GM19240 (cell line): ENCODE measurements at regions not wholly inside any gene's neighbourhood (a gene's known extent, or its start where the extent isn't known, plus 50 kb on each side); places are given as distances from the start of the nearest gene placed in this dataset.

Experiments
- DNase-seq: peaks from one replicate; pipeline ENCODE4 v3.0.0; 2011; ENCODE audit warnings: low spot score; ENCODE audit not compliant: insufficient read length

- no peak for DNase-seq
Measured at GRCh38 chr2:59032499-59032898, 791.4 kb upstream of the FANCL start.

- DNase-seq = no peak
Measured at GRCh38 chr2:59029058-59029457, 787.9 kb upstream of the FANCL start.

DNA sequence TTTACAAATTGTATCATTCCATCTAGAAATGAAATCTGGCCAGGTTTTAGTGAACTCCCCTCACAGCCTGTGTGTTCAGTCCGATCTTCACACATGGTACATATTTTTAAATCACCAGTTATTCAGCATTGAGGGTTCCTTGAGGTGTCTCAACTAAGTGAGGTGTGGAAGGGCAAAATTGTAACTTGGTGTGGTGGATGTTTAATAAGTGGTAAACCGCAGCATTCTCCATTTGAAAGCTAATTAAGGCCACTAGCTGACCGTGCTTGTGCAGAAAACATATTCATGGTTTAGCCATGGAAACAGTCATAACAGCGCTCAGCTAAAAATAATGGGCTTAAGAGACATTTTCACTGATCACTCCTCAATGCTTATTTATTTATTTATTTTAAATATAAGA, 786.2 kb upstream of the FANCL start:
- no peak for DNase-seq

- DNase-seq = no peak
Measured at GRCh38 chr2:59025157-59025757, 784.1 kb upstream of the FANCL start.

GRCh38 chr2:59021786-59022185, 780.7 kb upstream of the FANCL start:
- no peak for DNase-seq

DNA sequence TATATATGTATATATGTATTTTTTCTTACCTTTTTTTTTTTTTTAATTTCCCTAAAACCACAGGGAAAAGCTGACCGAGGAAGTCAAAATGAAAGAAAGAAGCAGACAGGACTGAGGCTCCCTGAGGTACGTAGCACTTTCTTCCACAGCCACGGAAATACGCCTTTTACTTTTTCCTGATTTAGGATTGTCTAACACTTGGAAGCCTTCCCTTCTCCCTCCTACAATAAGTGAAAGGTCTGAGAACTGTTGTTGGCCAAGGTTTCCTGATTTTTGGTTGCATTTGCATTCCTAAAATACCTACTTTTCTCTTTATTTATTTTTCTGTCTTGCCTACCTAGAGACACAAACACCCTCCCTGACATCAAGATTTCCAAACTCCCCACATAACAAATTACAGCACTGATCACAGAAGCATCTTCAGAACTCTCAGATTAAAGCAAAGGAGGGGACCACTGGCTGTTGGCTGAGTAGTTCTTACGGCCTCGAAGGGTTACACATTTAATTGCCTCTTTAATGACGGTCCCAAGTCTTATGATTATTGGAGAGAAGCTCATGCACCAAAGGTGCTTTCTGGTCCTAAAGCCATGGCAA, 778.5 kb upstream of the FANCL start:
- DNase-seq = no peak

GRCh38 chr2:59018737-59019136, 777.6 kb upstream of the FANCL start:
- DNase-seq = no peak

GRCh38 chr2:59015027-59015426, 773.9 kb upstream of the FANCL start:
- DNase-seq = no peak

GRCh38 chr2:59012971-59013370, 771.8 kb upstream of the FANCL start:
- DNase-seq = no peak

GRCh38 chr2:59012234-59012633, 771.1 kb upstream of the FANCL start:
- DNase-seq = no peak

DNA sequence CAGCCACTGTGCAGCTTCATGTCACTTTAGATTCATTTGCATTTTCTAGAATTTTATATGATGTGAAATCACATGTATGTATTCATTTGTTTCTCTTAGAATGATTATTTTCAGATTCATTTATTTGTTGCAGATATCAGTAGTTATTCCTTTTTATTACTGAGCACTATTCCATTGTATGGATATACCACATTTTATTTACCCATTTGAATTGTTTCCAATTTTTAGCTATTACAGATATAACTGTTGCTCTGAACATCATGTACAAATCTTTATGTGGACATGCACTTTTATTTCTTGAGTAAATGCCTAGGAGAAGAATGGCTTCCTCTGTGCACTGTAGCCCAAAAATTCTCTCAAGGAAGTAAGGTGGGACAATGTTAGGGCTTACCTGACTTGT, 767.8 kb upstream of the FANCL start:
- DNase-seq = no peak

- no peak for DNase-seq
Measured at GRCh38 chr2:59005836-59006615, 764.9 kb upstream of the FANCL start.

DNA sequence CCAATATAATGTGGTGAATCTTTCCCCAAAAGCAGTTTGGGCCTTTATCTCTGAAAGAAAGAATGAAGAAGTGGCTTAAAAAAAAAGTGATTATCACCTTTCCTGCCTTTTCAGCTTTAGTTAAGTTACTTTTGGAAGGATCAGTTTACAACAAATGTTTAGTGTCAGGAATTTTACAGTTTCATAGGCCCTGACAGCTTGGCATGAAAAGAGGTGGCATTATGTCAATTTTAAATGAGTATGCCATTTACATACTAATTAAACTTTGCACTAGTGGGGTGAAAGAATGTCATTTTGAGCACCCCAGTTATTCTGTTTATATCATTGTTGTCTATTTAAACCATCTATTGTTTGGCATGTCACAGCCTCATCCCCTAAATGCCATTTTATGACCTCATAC, 763.5 kb upstream of the FANCL start:
- DNase-seq = no peak

- DNase-seq = no peak
Measured at GRCh38 chr2:59000796-59001195, 759.7 kb upstream of the FANCL start.

GRCh38 chr2:58992062-58992706, 751.1 kb upstream of the FANCL start:
- DNase-seq = no peak

- no peak for DNase-seq
Measured at GRCh38 chr2:58991357-58991756, 750.2 kb upstream of the FANCL start.

- no peak for DNase-seq
Measured at GRCh38 chr2:58985541-58985940, 744.4 kb upstream of the FANCL start.

GRCh38 chr2:58984731-58985130, 743.6 kb upstream of the FANCL start:
- no peak for DNase-seq

GRCh38 chr2:58983111-58983510, 742.0 kb upstream of the FANCL start:
- DNase-seq = no peak

DNA sequence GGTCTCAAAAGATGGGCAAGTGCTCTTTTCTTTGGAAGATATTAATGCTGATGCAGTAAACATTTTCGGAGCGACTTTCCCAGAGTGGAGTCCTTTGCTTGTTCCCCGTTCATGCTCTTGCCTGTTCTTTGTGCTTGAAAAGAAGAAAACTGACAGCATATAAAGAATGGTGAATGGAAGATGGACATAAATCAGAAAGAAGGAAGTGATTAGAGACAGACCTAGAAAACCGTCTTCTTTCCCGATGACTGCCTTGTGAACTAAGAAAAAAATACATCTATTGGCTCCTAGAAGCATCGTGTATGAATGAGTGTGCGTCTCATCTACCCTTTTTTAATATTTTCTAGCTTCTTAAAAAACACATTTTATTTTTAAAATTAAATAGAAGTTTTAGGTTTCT, 740.1 kb upstream of the FANCL start:
- no peak for DNase-seq

DNA sequence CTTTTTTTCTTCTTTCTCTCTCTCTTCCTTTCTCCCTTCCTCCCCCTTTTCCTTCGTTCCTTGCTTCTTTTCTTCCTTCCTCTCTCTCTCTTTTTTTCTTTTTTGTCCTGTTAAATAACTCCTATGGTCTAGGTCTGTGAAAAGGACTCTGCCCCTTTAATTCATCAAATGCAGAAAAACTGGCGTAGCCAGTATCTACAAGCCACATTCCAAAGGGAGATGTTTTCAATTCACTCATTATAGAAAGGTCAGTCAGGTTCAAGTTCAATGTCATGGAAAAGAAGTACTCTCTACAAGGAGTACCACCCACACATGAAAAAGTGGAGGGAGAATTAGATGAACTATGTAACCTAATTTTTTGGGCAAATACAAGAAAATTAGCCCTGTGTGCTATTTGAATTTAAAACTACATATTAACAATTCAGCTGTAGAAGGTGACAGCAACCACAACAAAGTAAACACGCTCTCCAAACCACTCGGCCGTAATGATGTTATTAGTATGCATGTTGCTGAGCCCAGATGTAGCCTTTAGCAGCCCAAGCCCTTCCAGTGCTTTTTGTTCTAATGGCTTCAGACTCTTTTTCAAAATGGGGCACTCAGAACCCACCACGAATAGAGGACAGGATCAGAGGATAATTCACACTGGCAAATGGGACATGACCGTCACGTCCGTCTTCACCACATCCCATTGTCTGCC, 735.4 kb upstream of the FANCL start:
- no peak for DNase-seq

DNA sequence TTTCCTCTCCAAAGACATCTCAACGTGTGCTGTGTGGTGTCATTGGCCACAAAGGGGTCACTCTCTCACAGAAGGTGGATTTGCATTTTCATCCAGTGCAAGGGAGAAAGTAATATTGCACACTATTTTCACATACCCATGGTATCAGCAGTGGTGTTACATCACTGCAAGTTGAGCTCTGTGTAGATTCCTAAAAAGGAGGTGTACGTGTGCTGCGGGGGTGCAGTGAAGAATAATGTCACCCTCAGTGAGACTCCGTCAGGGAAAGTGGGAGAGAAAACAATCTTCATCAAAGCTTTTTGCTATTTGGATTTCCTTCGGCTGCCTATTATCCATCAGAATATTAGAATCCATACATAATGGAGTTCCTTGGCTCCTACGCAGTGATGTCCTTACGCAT, 733.8 kb upstream of the FANCL start:
- no peak for DNase-seq
